OCI-LY3 (cell line): ENCODE measurements at regions not wholly inside any gene's neighbourhood (a gene's known extent, or its start where the extent isn't known, plus 50 kb on each side); places are given as distances from the start of the nearest gene placed in this dataset.

Experiments
- EZH2phosphoT487 ChIP-seq: fragments of 200-600 bp; shearing (Covaris generic); IDR thresholded peaks from 2 replicates; pipeline ENCODE4 v1.6.1; 2018; ENCODE audit warnings: antibody characterized with exemption, mixed run types, low read depth
- TF ChIP-seq, protein P1 (sequence below): fragments of 200-600, 300-600 bp; sonication (generic); IDR thresholded peaks from 2 replicates; pipeline ENCODE4 v1.5.1; 2014; ENCODE audit warnings: antibody characterized with exemption, low read length, low read depth

- TF ChIP-seq, protein P1, sequence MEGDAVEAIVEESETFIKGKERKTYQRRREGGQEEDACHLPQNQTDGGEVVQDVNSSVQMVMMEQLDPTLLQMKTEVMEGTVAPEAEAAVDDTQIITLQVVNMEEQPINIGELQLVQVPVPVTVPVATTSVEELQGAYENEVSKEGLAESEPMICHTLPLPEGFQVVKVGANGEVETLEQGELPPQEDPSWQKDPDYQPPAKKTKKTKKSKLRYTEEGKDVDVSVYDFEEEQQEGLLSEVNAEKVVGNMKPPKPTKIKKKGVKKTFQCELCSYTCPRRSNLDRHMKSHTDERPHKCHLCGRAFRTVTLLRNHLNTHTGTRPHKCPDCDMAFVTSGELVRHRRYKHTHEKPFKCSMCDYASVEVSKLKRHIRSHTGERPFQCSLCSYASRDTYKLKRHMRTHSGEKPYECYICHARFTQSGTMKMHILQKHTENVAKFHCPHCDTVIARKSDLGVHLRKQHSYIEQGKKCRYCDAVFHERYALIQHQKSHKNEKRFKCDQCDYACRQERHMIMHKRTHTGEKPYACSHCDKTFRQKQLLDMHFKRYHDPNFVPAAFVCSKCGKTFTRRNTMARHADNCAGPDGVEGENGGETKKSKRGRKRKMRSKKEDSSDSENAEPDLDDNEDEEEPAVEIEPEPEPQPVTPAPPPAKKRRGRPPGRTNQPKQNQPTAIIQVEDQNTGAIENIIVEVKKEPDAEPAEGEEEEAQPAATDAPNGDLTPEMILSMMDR, result no peak
- TF ChIP-seq EZH2phosphoT487, result no peak
Observed at GRCh38 chr7:156460858-156461627, 179.5 kb upstream of the RNF32 start.
